OCI-LY1 (cell line): ENCODE measurements at regions not wholly inside any gene's neighbourhood (a gene's known extent, or its start where the extent isn't known, plus 50 kb on each side); places are given as distances from the start of the nearest gene placed in this dataset.

ENCODE experiments used
- CTCF ChIP-seq: fragments of 200-600 bp; sonication (generic), shearing (Covaris generic); IDR thresholded peaks from 2 replicates; pipeline ENCODE4 v1.5.1; 2017; ENCODE audit warnings: mild to moderate bottlenecking, antibody characterized with exemption, low read length, moderate library complexity, mixed read lengths
- EZH2 ChIP-seq: fragments of 200-600 bp; sonication (generic), shearing (Covaris generic); IDR thresholded peaks from 2 replicates; pipeline ENCODE4 v1.8.0; 2017; ENCODE audit warnings: borderline replicate concordance, mixed run types, mild to moderate bottlenecking, antibody characterized with exemption, low read length, moderate library complexity, mixed read lengths

- TF ChIP-seq CTCF (no peak), EZH2 (no peak)
Measured at GRCh38 chr14:37778135-37778943, 182.9 kb downstream of the TTC6 start.
